HL-60 (cell line): ENCODE measurements at regions not wholly inside any gene's neighbourhood (a gene's known extent, or its start where the extent isn't known, plus 50 kb on each side); places are given as distances from the start of the nearest gene placed in this dataset.

Experiments used
- CTCF ChIP-seq: IDR thresholded peaks from one replicate; pipeline ENCODE4 v1.5.1; 2011; ENCODE audit warnings: low read length, control low read depth, inconsistent platforms; ENCODE audit not compliant: insufficient read depth
- POLR2AphosphoS5 ChIP-seq: IDR thresholded peaks from 2 replicates; pipeline ENCODE4 v1.6.1; 2012; ENCODE audit warnings: low read depth

GRCh38 chr13:94914895-94915294 lies 202.6 kb upstream of the SOX21 start:
- TF ChIP-seq POLR2AphosphoS5, result no peak
- TF ChIP-seq CTCF, result no peak
